HepG2 (cell line): ENCODE measurements at regions not wholly inside any gene's neighbourhood (a gene's known extent, or its start where the extent isn't known, plus 50 kb on each side); places are given as distances from the start of the nearest gene placed in this dataset.

Source experiments
- AGO1 ChIP-seq: fragments of 200-400 bp; formaldehyde crosslinking; IDR thresholded peaks from 2 replicates; pipeline ENCODE4 v1.6.1; 2017; ENCODE audit warnings: mild to moderate bottlenecking, low read depth, low read length, moderate library complexity; ENCODE audit not compliant: poor library complexity, severe bottlenecking
- SNRNP70 ChIP-seq: fragments of 200-400 bp; formaldehyde crosslinking; IDR thresholded peaks from 2 replicates; pipeline ENCODE4 v1.6.1; 2017; ENCODE audit warnings: mild to moderate bottlenecking, low read depth, low read length, moderate library complexity
- TAF1 ChIP-seq: sonication (generic); formaldehyde crosslinking; IDR thresholded peaks from 2 replicates; pipeline ENCODE4 v1.4.0; 2020; ENCODE audit warnings: missing genetic modification reagents

GRCh38 chr4:123190176-123190575 lies 206.4 kb upstream of the SPRY1 start:
- TF ChIP-seq SNRNP70 (no peak), TAF1 (CRISPR knock-in tag) (no peak), AGO1 (no peak)
